ENCODE measurements at regions not wholly inside any gene's neighbourhood (a gene's known extent, or its start where the extent isn't known, plus 50 kb on each side); places are given as distances from the start of the nearest gene placed in this dataset.

DNA sequence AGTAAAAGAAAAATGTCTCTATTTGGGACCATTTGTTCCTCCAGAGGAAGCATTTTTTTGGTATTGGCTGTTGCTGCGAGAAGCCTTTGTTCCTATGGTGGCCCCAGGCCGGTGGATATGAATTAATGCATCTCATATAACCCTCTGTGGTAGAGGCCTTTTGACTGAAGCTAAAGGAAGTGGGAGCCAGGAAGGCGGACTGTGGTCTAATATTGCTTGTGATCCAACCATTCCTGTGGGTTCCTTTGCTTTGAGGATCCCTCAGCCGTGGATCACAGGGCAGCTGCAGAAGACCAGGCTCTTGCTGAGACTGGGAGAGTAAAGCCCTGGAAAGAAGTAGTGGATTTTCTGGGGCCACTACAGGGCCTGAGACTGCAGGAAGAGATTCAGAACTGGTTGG is 68.3 kb upstream of the NAV2 start:
- DNase-seq (ENCODE audit: low read depth in 1 of 2, low spot score in 2 of 2): no peak
- 87% methylated on average over 4 of the region's 4 CpGs; no CpG with 5 or more reads in 1 of the 2 experiments for WGBS, 2 experiments (ENCODE audit: extremely low coverage in 1 of 2, insufficient coverage in 1 of 2, insufficient read length in 1 of 2, insufficient replicate concordance in 2 of 2, low coverage in 1 of 2, low lambda C conversion rate in 2 of 2, missing lambda C conversion rate in 1 of 2)
- TF ChIP-seq EZH2 (IDR thresholded peaks at IDR 0.05; ENCODE audit: low read depth, low read length, severe bottlenecking) (no peak), TCF12 (IDR thresholded peaks at IDR 0.05; ENCODE audit: low read depth, low read length) (no peak), POLR2A (IDR thresholded peaks at IDR 0.05; ENCODE audit: control extremely low read depth in 1 of 2, low read depth in 2 of 2, low read length in 2 of 2) (no peak), SP4 (IDR thresholded peaks at IDR 0.05; ENCODE audit: low read length) (no peak), BACH1 (IDR thresholded peaks at IDR 0.05; ENCODE audit: low read length) (no peak), BCL11A (IDR thresholded peaks at IDR 0.05; ENCODE audit: low read depth in 2 of 2, low read length in 2 of 2) (no peak), CHD2 (IDR thresholded peaks at IDR 0.05; ENCODE audit: low read length) (no peak), NRF1 (IDR thresholded peaks at IDR 0.05; ENCODE audit: low read depth, low read length) (no peak), SIRT6 (IDR thresholded peaks at IDR 0.05; ENCODE audit: low read length) (no peak), SP1 (IDR thresholded peaks at IDR 0.05; ENCODE audit: low read depth, low read length) (no peak), CBX5 (IDR thresholded peaks at IDR 0.05; ENCODE audit: low read depth, low read length) (no peak), BRCA1 (IDR thresholded peaks at IDR 0.05; ENCODE audit: low read depth, low read length) (no peak), SIN3A (conservative IDR thresholded peaks at IDR 0.05 in 1 of 2, IDR thresholded peaks at IDR 0.05 in 1 of 2; ENCODE audit: low read depth in 1 of 2, low read length in 2 of 2) (no peak), RAD21 (IDR thresholded peaks at IDR 0.05 in 1 of 2, conservative IDR thresholded peaks at IDR 0.05 in 1 of 2; ENCODE audit: low read depth in 2 of 2, low read length in 2 of 2) (no peak), TBP (IDR thresholded peaks at IDR 0.05; ENCODE audit: low read depth, low read length) (no peak)
- TF ChIP-seq, protein P1, sequence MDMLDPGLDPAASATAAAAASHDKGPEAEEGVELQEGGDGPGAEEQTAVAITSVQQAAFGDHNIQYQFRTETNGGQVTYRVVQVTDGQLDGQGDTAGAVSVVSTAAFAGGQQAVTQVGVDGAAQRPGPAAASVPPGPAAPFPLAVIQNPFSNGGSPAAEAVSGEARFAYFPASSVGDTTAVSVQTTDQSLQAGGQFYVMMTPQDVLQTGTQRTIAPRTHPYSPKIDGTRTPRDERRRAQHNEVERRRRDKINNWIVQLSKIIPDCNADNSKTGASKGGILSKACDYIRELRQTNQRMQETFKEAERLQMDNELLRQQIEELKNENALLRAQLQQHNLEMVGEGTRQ (IDR thresholded peaks at IDR 0.05; ENCODE audit: low read length): no peak

More for the DNA sequence above, 68.3 kb upstream of the NAV2 start:
- H2BK12ac ChIP-seq (ENCODE audit: low read depth, low read length): no peak overlapping the region
- no peak overlapping the region for H3K56ac ChIP-seq (replicated peaks; ENCODE audit: insufficient read length, low read depth, low read length)
- H2AFZ ChIP-seq (ENCODE audit: low read length): no peak overlapping the region
- no peak overlapping the region for H2AK5ac ChIP-seq (ENCODE audit: low read depth, low read length)
- H3K23me2 ChIP-seq (ENCODE audit: low read depth, low read length): no peaks in the 10 kb centered on the region
- H3K4me3 ChIP-seq (ENCODE audit: extremely low read depth in 1 of 4, insufficient read depth in 2 of 4, low read depth in 3 of 4, low read length in 4 of 4): no peak overlapping the region
- no peak overlapping the region for H3K4me2 ChIP-seq (ENCODE audit: insufficient read depth in 1 of 2, low read depth in 2 of 2, low read length in 2 of 2)
- no peak overlapping the region for H3K18ac ChIP-seq (ENCODE audit: extremely low read depth, low read length)
- no peak overlapping the region for H2BK15ac ChIP-seq (ENCODE audit: low read length)
- ChIA-PET POLR2A (ENCODE audit: partially characterized antibody) (no interaction called here), CTCF (ENCODE audit: partially characterized antibody) (no interaction called here)
- no peak for FAIRE-seq
- H4K8ac ChIP-seq (ENCODE audit: extremely low read depth, insufficient read depth, low read length): no peak overlapping the region; the same call in 1 of the 2 replicates
- no peaks in the 10 kb centered on the region for H3K79me2 ChIP-seq (ENCODE audit: control insufficient read depth in 1 of 2, insufficient read depth in 2 of 2, low read length in 2 of 2)
- H3K23ac ChIP-seq (ENCODE audit: insufficient read length): no peak overlapping the region
- no peaks in the 10 kb centered on the region for H3K36me3 ChIP-seq (ENCODE audit: control insufficient read depth in 2 of 4, insufficient read depth in 4 of 4, low read length in 3 of 4)
- H3K79me1 ChIP-seq (ENCODE audit: low read depth, low read length): no peaks in the 10 kb centered on the region
- no peak overlapping the region for H3K4ac ChIP-seq (replicated peaks; ENCODE audit: insufficient read length, low read depth, low read length)
- H3K27me3 ChIP-seq (replicated peaks in 1 of 4; ENCODE audit: control insufficient read depth in 3 of 4, extremely low read depth in 1 of 4, insufficient read depth in 3 of 4, low read length in 3 of 4): no peaks in the 10 kb centered on the region
- no peak overlapping the region for H4K5ac ChIP-seq (ENCODE audit: insufficient read length, low read depth, low read length)
- no peak overlapping the region for H3K27ac ChIP-seq (ENCODE audit: low read depth, low read length)
- H3K9ac ChIP-seq (replicated peaks in 1 of 4; ENCODE audit: extremely low read depth in 1 of 4, low read depth in 3 of 4, low read length in 3 of 4): no peak overlapping the region
- no peaks in the 10 kb centered on the region for H3K9me3 ChIP-seq (ENCODE audit: insufficient read depth in 2 of 2, low read depth in 1 of 2, low read length in 1 of 2)
- no peaks in the 10 kb centered on the region for H4K20me1 ChIP-seq (replicated peaks in 1 of 2; ENCODE audit: control insufficient read depth in 1 of 2, insufficient read depth in 2 of 2, low read length in 2 of 2)
- H3K14ac ChIP-seq (ENCODE audit: insufficient read length): no peak overlapping the region
- H3K4me1 ChIP-seq (replicated peaks in 1 of 4; ENCODE audit: control insufficient read depth in 3 of 4, insufficient read depth in 4 of 4, low read length in 3 of 4): no peaks in the 10 kb centered on the region
- no peak overlapping the region for H2BK20ac ChIP-seq (ENCODE audit: low read length)
- no peak overlapping the region for H2BK5ac ChIP-seq (ENCODE audit: low read depth, low read length)
- no peak overlapping the region for H4K91ac ChIP-seq (replicated peaks; ENCODE audit: insufficient read length, low read length)
- no peak overlapping the region for H2BK120ac ChIP-seq (replicated peaks; ENCODE audit: low read depth, low read length)
